K562 (cell line): ENCODE measurements at regions not wholly inside any gene's neighbourhood (a gene's known extent, or its start where the extent isn't known, plus 50 kb on each side); places are given as distances from the start of the nearest gene placed in this dataset.

Source experiments
- ATAC-seq: fragments of 200-7000 bp; cut with Tn5 transposase; 3 replicates; pipeline ENCODE4 v1.9.1; 2020; ENCODE audit warnings: moderate library complexity
- BruUV-seq: library from RNA; stranded (reverse); fragments of 400-500 nt; replicated peaks from 2 replicates; lab custom pipeline; 2021; lab: Mats Ljungman, UMichigan
- CTCF ChIA-PET: fragments of 300-600 bp; formaldehyde crosslinking; extraction: SDS; loops from one replicate; lab custom pipeline; 2021; ENCODE audit warnings: low intra/inter-chr PET ratio; lab: Yijun Ruan, JAX
- POLR2A ChIA-PET: fragments of 300-600, 350-650 bp; sonication (Branson Sonifier 250); formaldehyde crosslinking; extraction: SDS; loops from one replicate; lab custom pipeline; 2021; ENCODE audit warnings: antibody characterized with exemption, inconsistent platforms; lab: Yijun Ruan, JAX
- DNase-seq, 4 experiments: peaks; one replicate each; pipeline versions ENCODE4 v3.0.0 to v3.0.0-alpha.2; 2011 to 2018; ENCODE audit warnings: low spot score in 3 of 4, mixed read lengths in 3 of 4; ENCODE audit errors: extremely low read depth in 1 of 4
- FAIRE-seq: peaks from 2 replicates; lab custom pipeline; 2011; peaks lifted over from hg19 to GRCh38; lab: Jason Lieb, UNC
- H2AFZ ChIP-seq: 2 replicates; pipeline ENCODE4 v1.6.0; 2011; ENCODE audit warnings: low read depth, low read length, control low read depth, inconsistent platforms
- H3K27ac ChIP-seq: fragments of 200-600 bp; 3 replicates; pipeline ENCODE4 v1.8.0; 2011; ENCODE audit warnings: low read depth, mild to moderate bottlenecking, control low read depth, inconsistent platforms, low read length, moderate library complexity, mixed read lengths; ENCODE audit errors: extremely low read depth
- H3K27me3 ChIP-seq, 2 experiments: fragments of 300-600 bp in 1 of 2; 2 replicates in 1 of 2; 3 replicates in 1 of 2; pipeline versions ENCODE4 v1.6.0 to v1.8.0; 2011; ENCODE audit warnings: inconsistent platforms in 2 of 2, low read length in 2 of 2, mild to moderate bottlenecking in 1 of 2, mixed read lengths in 1 of 2, moderate library complexity in 1 of 2; ENCODE audit not compliant: control insufficient read depth in 2 of 2, insufficient read depth in 2 of 2
- H3K36me3 ChIP-seq: fragments of 300-600 bp; 3 replicates; pipeline ENCODE4 v1.8.0; 2011; ENCODE audit warnings: mild to moderate bottlenecking, low read length, inconsistent platforms; ENCODE audit not compliant: control insufficient read depth, insufficient read depth
- H3K4me1 ChIP-seq, 2 experiments: fragments of 200-600 bp in 1 of 2; replicated peaks in 1 of 2; 2 replicates in 1 of 2; 3 replicates in 1 of 2; pipeline versions ENCODE4 v1.5.1 to v1.8.0; 2011; ENCODE audit warnings: inconsistent platforms in 2 of 2, low read length in 2 of 2, mild to moderate bottlenecking in 1 of 2, mixed read lengths in 1 of 2, moderate library complexity in 1 of 2; ENCODE audit not compliant: control insufficient read depth in 2 of 2, insufficient read depth in 2 of 2
- H3K4me2 ChIP-seq: 2 replicates; pipeline ENCODE4 v1.6.1; 2011; ENCODE audit warnings: low read length, control low read depth, inconsistent platforms, mixed read lengths; ENCODE audit not compliant: insufficient read depth
- H3K4me3 ChIP-seq: fragments of 200-600 bp; sonication (generic), shearing (Covaris generic); 2 replicates; pipeline ENCODE4 v1.5.1; 2016; ENCODE audit warnings: control low read depth, inconsistent platforms
- H3K79me2 ChIP-seq: fragments of 200-600 bp; 3 replicates; pipeline ENCODE4 v1.8.0; 2011; ENCODE audit warnings: low read length, inconsistent platforms; ENCODE audit not compliant: control insufficient read depth, insufficient read depth
- H3K9ac ChIP-seq, 2 experiments: 2 replicates each; pipeline versions ENCODE4 v1.6.0 to v1.6.1; 2011; ENCODE audit warnings: low read depth in 2 of 2, low read length in 2 of 2, control low read depth in 1 of 2, inconsistent platforms in 1 of 2, mild to moderate bottlenecking in 1 of 2, mixed read lengths in 1 of 2; ENCODE audit not compliant: insufficient read depth in 1 of 2
- H3K9me1 ChIP-seq: one replicate; pipeline ENCODE4 v1.6.0; 2011; ENCODE audit warnings: inconsistent platforms, mild to moderate bottlenecking, low read length, moderate library complexity; ENCODE audit not compliant: control insufficient read depth, insufficient read depth
- H3K9me3 ChIP-seq: replicated peaks from 2 replicates; pipeline ENCODE4 v1.5.1; 2011; ENCODE audit warnings: low read depth, low read length, inconsistent platforms; ENCODE audit not compliant: control insufficient read depth, insufficient read depth
- H4K20me1 ChIP-seq: replicated peaks from 2 replicates; pipeline ENCODE4 v1.6.1; 2011; ENCODE audit warnings: low read length, inconsistent platforms, mixed read lengths; ENCODE audit not compliant: control insufficient read depth, insufficient read depth
- AFF4 ChIP-seq: sonication (generic); formaldehyde crosslinking; IDR thresholded peaks from 2 replicates; pipeline ENCODE4 v1.8.0; 2023; ENCODE audit warnings: mild to moderate bottlenecking, missing genetic modification reagents
- CTCF ChIP-seq, 3 experiments: IDR thresholded peaks in 2 of 3; conservative IDR thresholded peaks in 1 of 3; 2 replicates each; pipeline ENCODE4 v1.5.1; 2011 to 2012; ENCODE audit warnings: low read length in 3 of 3, mild to moderate bottlenecking in 3 of 3, control low read depth in 2 of 3, improper control_type of control experiment in 1 of 3, inconsistent platforms in 1 of 3, low read depth in 1 of 3, mixed read lengths in 1 of 3, moderate library complexity in 1 of 3; ENCODE audit not compliant: insufficient read depth in 2 of 3
- JUNB ChIP-seq: fragments of 450-650 bp; formaldehyde crosslinking; conservative IDR thresholded peaks from 2 replicates; pipeline ENCODE4 v1.4.0; 2020; ENCODE audit warnings: mild to moderate bottlenecking
- PURB ChIP-seq: sonication (generic); formaldehyde crosslinking; IDR thresholded peaks from 2 replicates; pipeline ENCODE4 v1.9.0; 2021; ENCODE audit warnings: low read depth, mild to moderate bottlenecking, missing genetic modification reagents
- U2AF1 ChIP-seq: fragments of 200-400 bp; formaldehyde crosslinking; optimal IDR thresholded peaks from 2 replicates; pipeline ENCODE3; 2017; ENCODE audit warnings: mild to moderate bottlenecking, low read depth, low read length, moderate library complexity
- ZNF165 ChIP-seq: fragments of 250-450 bp; sonication (Bioruptor Pico); IDR thresholded peaks from 2 replicates; pipeline ENCODE4 v1.4.0; 2020; ENCODE audit warnings: borderline replicate concordance
- ZNF347 ChIP-seq: fragments of 450-650 bp; formaldehyde crosslinking; IDR thresholded peaks from 2 replicates; pipeline ENCODE4 v1.4.0; 2020; ENCODE audit warnings: low read depth, mild to moderate bottlenecking, moderate library complexity
- ZNF512 ChIP-seq: IDR thresholded peaks from 2 replicates; pipeline ENCODE4 v1.6.1; 2016; ENCODE audit warnings: missing genetic modification characterization, missing compliant biosample characterization
- WGBS: fragments of 100-300 bp; shearing (Covaris generic); methylation state at CpG from one replicate; pipeline ENCODE4 v1.1.6; 2016; ENCODE audit warnings: low coverage, mixed read lengths; ENCODE audit not compliant: insufficient coverage; ENCODE audit errors: missing lambda C conversion rate; 5-methylcytosine and 5-hydroxymethylcytosine counted together
- in situ Hi-C: fragments of 300-500 bp; cut with MboI; formaldehyde crosslinking; loops from 4 replicates; pipeline ENCODE4 v1.15.0; 2018; ENCODE audit warnings: inconsistent platforms, mixed read lengths
- intact Hi-C: fragments of 100-400 bp; cut with micrococcal nuclease; formaldehyde crosslinking; loops from 2 replicates; pipeline ENCODE4 v1.14.2; 2022
- TF ChIP-seq, protein P1 (sequence below): fragments of 450-650 bp; IDR thresholded peaks from 2 replicates; pipeline ENCODE4 v1.6.1; 2014; ENCODE audit warnings: low read depth, mild to moderate bottlenecking, moderate library complexity, borderline replicate concordance

DNA sequence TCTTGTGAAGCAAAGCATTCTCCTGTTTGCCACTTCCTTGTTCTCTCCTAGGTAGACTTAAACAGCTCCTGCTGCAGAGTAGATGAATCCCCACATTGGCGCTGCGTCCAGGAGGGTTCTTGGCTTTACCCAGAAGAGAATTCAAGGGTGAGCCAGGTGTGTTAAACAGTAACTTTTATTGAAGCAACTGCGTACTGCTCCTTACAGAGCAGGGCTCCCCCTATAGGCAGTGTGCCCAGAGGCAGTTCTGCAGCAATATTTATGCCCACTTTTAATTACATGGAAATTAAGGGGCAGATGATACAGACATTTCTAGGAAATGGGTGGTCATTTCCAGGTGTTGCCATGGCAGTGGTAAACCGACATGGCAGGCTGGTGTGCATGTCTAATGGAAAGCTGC lies 987.6 kb upstream of the RBFOX1 start:
- no peak overlapping the region for H3K27ac ChIP-seq
- CTCF ChIA-PET, result no interaction called here
- no peak overlapping the region for H3K9ac ChIP-seq
- 0% methylated on average over 4 of the region's 4 CpGs for WGBS
- no peaks in the 10 kb centered on the region for H3K79me2 ChIP-seq
- H3K36me3 ChIP-seq, result no peaks in the 10 kb centered on the region
- H3K4me1 ChIP-seq, result no peaks in the 10 kb centered on the region
- POLR2A ChIA-PET, result no interaction called here
- no peak overlapping the region for H2AFZ ChIP-seq
- DNase-seq, result peak in 1 of 4 experiments; percentile 4
- H3K4me3 ChIP-seq, result no peak overlapping the region
- no peak overlapping the region for H3K4me2 ChIP-seq
- no peak for FAIRE-seq
- no peak for ATAC-seq
- no peaks in the 10 kb centered on the region for H4K20me1 ChIP-seq
- no peaks in the 10 kb centered on the region for H3K9me3 ChIP-seq
- H3K27me3 ChIP-seq, result no peaks in the 10 kb centered on the region
- no peaks in the 10 kb centered on the region for H3K9me1 ChIP-seq
- TF ChIP-seq, protein P1, sequence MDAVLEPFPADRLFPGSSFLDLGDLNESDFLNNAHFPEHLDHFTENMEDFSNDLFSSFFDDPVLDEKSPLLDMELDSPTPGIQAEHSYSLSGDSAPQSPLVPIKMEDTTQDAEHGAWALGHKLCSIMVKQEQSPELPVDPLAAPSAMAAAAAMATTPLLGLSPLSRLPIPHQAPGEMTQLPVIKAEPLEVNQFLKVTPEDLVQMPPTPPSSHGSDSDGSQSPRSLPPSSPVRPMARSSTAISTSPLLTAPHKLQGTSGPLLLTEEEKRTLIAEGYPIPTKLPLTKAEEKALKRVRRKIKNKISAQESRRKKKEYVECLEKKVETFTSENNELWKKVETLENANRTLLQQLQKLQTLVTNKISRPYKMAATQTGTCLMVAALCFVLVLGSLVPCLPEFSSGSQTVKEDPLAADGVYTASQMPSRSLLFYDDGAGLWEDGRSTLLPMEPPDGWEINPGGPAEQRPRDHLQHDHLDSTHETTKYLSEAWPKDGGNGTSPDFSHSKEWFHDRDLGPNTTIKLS, result no peak
- TF ChIP-seq ZNF512 (no peak), ZNF165 (no peak), CTCF (IDR thresholded peaks at IDR 0.05 in 2 of 3, conservative IDR thresholded peaks at IDR 0.05 in 1 of 3; ENCODE audit: insufficient read depth in 2 of 3, low read depth in 1 of 3, low read length in 3 of 3) (peak; percentile 20 to 48 (median 38); a peak in 5 of 6 replicates), PURB (CRISPR knock-in tag) (no peak), U2AF1 (no peak), ZNF347 (CRISPR knock-in tag) (no peak), JUNB (no peak), AFF4 (CRISPR knock-in tag) (no peak)
- BruUV-seq, result no TSS peak
- intact Hi-C loops, result no loop called here
- in situ Hi-C loops, result no loop called here
